ENCODE measurements at regions not wholly inside any gene's neighbourhood (a gene's known extent, or its start where the extent isn't known, plus 50 kb on each side); places are given as distances from the start of the nearest gene placed in this dataset.
"Not testable (repeated sequence)": the region's sequence is repeated elsewhere in the genome, so short reads cannot be mapped to it uniquely, and the experiment has no call there.

- H3K27ac ChIP-seq (ENCODE audit: control insufficient read depth, insufficient read depth, low read length) = no peak overlapping the region
- no peaks in the 10 kb centered on the region for H3K79me2 ChIP-seq (ENCODE audit: control insufficient read depth, insufficient read depth, low read length)
- no peak overlapping the region for H3K9ac ChIP-seq (ENCODE audit: control insufficient read depth, extremely low read depth, insufficient read depth, low read length)
- DNase-seq (ENCODE audit: low read depth, low spot score) = no peak
- H2AFZ ChIP-seq (ENCODE audit: control insufficient read depth, low read length) = no peak overlapping the region
- no peaks in the 10 kb centered on the region for H3K9me1 ChIP-seq (ENCODE audit: control insufficient read depth, extremely low read depth, insufficient read depth, low read length)
- no peak for FAIRE-seq
- H3K27me3 ChIP-seq (ENCODE audit: control insufficient read depth, extremely low read depth, insufficient read depth, low read length) = no peaks in the 10 kb centered on the region
- no peak overlapping the region for H3K4me2 ChIP-seq (ENCODE audit: control insufficient read depth, extremely low read depth, insufficient read depth, low read depth, low read length)
- no peak overlapping the region for H3K4me3 ChIP-seq (ENCODE audit: control insufficient read depth in 2 of 3, extremely low read depth in 1 of 3, insufficient read depth in 2 of 3, low read depth in 1 of 3, low read length in 3 of 3)
- no peaks in the 10 kb centered on the region for H3K9me3 ChIP-seq (ENCODE audit: control insufficient read depth, low read depth, low read length)
- dilution Hi-C loops (cut with MboI; ENCODE audit: extremely low pct_ligation_motif_present, low sequenced_read_pairs) = no loop called here
- H3K4me1 ChIP-seq (ENCODE audit: control insufficient read depth, extremely low read depth, insufficient read depth, low read length) = no peaks in the 10 kb centered on the region
- no peak for TF ChIP-seq CTCF (optimal IDR thresholded peaks at IDR 0.05 in 1 of 3, IDR thresholded peaks at IDR 0.05 in 1 of 3, conservative IDR thresholded peaks at IDR 0.05 in 1 of 3; ENCODE audit: extremely low read depth in 1 of 3, insufficient read depth in 2 of 3, low read length in 3 of 3)
- no peaks in the 10 kb centered on the region for H3K36me3 ChIP-seq (ENCODE audit: control insufficient read depth in 2 of 2, extremely low read depth in 1 of 2, insufficient read depth in 2 of 2, low read length in 2 of 2)
- no peaks in the 10 kb centered on the region for H4K20me1 ChIP-seq (ENCODE audit: control insufficient read depth, extremely low read depth, insufficient read depth, low read length)
Observed at GRCh38 chr20:12248481-12248880, 330.8 kb downstream of the BTBD3 start.

GRCh38 chr20:12250661-12251060, 333.0 kb downstream of the BTBD3 start:
- H3K9me1 ChIP-seq (ENCODE audit: control insufficient read depth, extremely low read depth, insufficient read depth, low read length); H3K4me3 ChIP-seq (ENCODE audit: control insufficient read depth in 2 of 3, extremely low read depth in 1 of 3, insufficient read depth in 2 of 3, low read depth in 1 of 3, low read length in 3 of 3); H3K36me3 ChIP-seq (ENCODE audit: control insufficient read depth in 2 of 2, extremely low read depth in 1 of 2, insufficient read depth in 2 of 2, low read length in 2 of 2); FAIRE-seq; dilution Hi-C loops (cut with MboI; ENCODE audit: extremely low pct_ligation_motif_present, low sequenced_read_pairs); H2AFZ ChIP-seq (ENCODE audit: control insufficient read depth, low read length); H3K27ac ChIP-seq (ENCODE audit: control insufficient read depth, insufficient read depth, low read length); H4K20me1 ChIP-seq (ENCODE audit: control insufficient read depth, extremely low read depth, insufficient read depth, low read length); H3K79me2 ChIP-seq (ENCODE audit: control insufficient read depth, insufficient read depth, low read length); DNase-seq (ENCODE audit: low read depth, low spot score); H3K4me1 ChIP-seq (ENCODE audit: control insufficient read depth, extremely low read depth, insufficient read depth, low read length); H3K9me3 ChIP-seq (ENCODE audit: control insufficient read depth, low read depth, low read length); H3K27me3 ChIP-seq (ENCODE audit: control insufficient read depth, extremely low read depth, insufficient read depth, low read length); H3K9ac ChIP-seq (ENCODE audit: control insufficient read depth, extremely low read depth, insufficient read depth, low read length); H3K4me2 ChIP-seq (ENCODE audit: control insufficient read depth, extremely low read depth, insufficient read depth, low read depth, low read length): not testable (repeated sequence)

- Histone ChIP-seq H3K9me1 (ENCODE audit: control insufficient read depth, extremely low read depth, insufficient read depth, low read length) (no peaks in the 10 kb centered on the region), H2AFZ (ENCODE audit: control insufficient read depth, low read length) (no peak overlapping the region)
- dilution Hi-C loops (cut with MboI; ENCODE audit: extremely low pct_ligation_motif_present, low sequenced_read_pairs) = no loop called here
Observed at GRCh38 chr20:12252793-12253192, 335.1 kb downstream of the BTBD3 start.

More at GRCh38 chr20:12252793-12253192, 335.1 kb downstream of the BTBD3 start:
- no peaks in the 10 kb centered on the region for H3K9me3 ChIP-seq (ENCODE audit: control insufficient read depth, low read depth, low read length)
- FAIRE-seq (no peak), DNase-seq (ENCODE audit: low read depth, low spot score) (no peak)
- H3K79me2 ChIP-seq (ENCODE audit: control insufficient read depth, insufficient read depth, low read length) = no peaks in the 10 kb centered on the region
- no peaks in the 10 kb centered on the region for H3K4me1 ChIP-seq (ENCODE audit: control insufficient read depth, extremely low read depth, insufficient read depth, low read length)
- TF ChIP-seq CTCF (optimal IDR thresholded peaks at IDR 0.05 in 1 of 3, IDR thresholded peaks at IDR 0.05 in 1 of 3, conservative IDR thresholded peaks at IDR 0.05 in 1 of 3; ENCODE audit: extremely low read depth in 1 of 3, insufficient read depth in 2 of 3, low read length in 3 of 3) = no peak
- no peak for TF ChIP-seq EZH2 (IDR thresholded peaks at IDR 0.05; ENCODE audit: low read length)
- no peaks in the 10 kb centered on the region for H3K36me3 ChIP-seq (ENCODE audit: control insufficient read depth in 2 of 2, extremely low read depth in 1 of 2, insufficient read depth in 2 of 2, low read length in 2 of 2)
- no peak overlapping the region for H3K4me2 ChIP-seq (ENCODE audit: control insufficient read depth, extremely low read depth, insufficient read depth, low read depth, low read length)
- no peak overlapping the region for H3K4me3 ChIP-seq (ENCODE audit: control insufficient read depth in 2 of 3, extremely low read depth in 1 of 3, insufficient read depth in 2 of 3, low read depth in 1 of 3, low read length in 3 of 3)
- H3K27me3 ChIP-seq (ENCODE audit: control insufficient read depth, extremely low read depth, insufficient read depth, low read length) = no peaks in the 10 kb centered on the region
- H4K20me1 ChIP-seq (ENCODE audit: control insufficient read depth, extremely low read depth, insufficient read depth, low read length) = no peaks in the 10 kb centered on the region
- H3K27ac ChIP-seq (ENCODE audit: control insufficient read depth, insufficient read depth, low read length) = no peak overlapping the region
- H3K9ac ChIP-seq (ENCODE audit: control insufficient read depth, extremely low read depth, insufficient read depth, low read length) = no peak overlapping the region
